NCI-H2227 (cell line): ENCODE measurements at regions not wholly inside any gene's neighbourhood (a gene's known extent, or its start where the extent isn't known, plus 50 kb on each side); places are given as distances from the start of the nearest gene placed in this dataset.

Experiments
- DNase-seq: peaks from one replicate; lab custom pipeline; 2025; ENCODE audit not compliant: unreplicated experiment; lab: John Stamatoyannopoulos, UW

DNA sequence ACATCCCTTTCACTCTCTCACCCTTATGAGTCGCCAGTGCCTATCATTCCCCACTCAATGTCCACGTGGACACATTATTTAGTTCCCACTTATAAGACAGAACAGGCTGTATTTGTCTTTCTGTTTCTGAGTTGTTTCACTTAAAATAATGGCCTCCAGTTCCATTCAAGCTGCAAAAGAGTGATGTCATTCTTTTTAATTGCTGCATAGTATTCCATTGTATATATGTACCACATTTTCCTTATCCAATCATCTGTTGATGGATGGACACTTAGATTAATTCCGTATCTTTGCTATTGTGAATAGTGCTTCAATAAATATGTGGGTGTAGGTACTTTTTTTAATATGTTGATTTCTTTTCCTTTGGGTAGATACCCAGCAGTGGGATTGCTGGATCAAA lies 79.1 kb downstream of the ZNF365 start:
- no peak for DNase-seq

DNA sequence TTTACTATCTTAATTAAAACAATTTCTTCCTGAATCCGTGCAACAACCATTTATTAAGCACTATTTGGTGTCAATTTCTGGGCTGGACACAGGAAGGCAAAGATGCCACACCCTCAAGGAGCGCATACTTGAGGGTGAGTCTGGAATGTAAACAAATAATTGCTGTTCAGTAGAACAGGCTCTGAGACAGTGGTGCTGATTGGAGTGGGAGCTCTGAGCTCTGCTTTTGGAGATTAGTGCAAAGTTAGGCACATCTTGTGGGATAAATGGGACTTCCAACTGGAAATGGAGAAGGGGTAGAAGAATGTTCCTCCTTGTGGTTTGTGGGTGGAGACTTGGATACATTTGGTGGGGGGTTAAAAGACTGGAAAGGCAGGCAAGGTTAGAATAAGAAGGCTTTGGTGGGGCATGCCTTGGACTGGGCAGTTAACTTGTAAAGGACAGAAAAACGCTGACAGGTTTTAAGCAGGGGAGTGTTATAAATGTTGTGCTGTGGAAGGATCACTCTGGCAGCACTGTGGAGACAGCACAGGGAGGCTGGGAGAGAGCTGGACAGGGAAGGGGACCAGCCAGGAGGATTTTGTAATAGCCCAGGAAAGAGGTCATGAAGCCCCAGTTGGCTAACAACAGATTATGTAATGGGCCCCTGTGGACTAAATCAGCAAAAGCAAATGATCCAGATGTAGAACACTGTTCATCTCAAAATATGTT lies 80.7 kb downstream of the ZNF365 start:
- no peak for DNase-seq

DNA sequence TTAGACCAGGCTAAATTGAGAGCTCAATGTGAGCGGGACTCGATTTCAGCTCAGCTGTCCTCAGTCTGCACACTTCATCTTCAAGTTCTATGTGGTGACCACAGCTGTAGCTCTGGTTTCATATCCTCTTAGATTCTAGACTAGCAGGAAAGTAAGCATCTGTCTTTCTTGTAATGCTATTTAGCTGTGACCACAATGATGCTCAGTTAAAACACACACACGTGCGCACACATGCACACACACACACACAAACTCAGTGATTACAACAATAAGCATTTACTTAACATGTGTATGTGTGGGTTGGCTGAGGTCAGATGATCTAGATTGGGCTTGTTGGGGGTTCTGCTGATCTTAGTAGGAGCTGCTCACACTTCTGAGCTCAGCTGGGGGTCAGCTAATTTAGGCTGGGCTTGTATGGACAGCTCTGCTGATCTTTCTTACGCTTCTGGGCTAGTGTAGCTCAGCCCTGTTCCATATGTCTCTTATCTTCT lies 82.5 kb downstream of the ZNF365 start:
- no peak for DNase-seq

DNA sequence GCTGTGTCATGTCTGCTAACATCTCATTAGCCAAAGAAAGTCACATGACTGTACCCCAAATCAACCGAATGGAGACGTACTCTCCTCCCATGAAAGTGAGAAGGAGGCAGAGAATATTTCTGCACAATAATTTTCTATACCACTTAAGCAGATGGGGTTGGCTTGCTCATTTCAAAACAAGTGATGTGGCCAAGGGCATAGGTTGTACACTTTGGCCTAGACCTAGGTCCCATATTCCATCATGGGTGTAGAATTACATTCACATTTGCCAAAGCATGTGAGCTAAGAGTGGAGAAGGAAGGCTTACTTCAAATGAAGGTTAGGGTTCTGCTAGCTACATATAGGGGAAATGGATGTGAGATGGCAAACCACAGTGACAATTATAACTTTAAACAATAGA lies 83.0 kb downstream of the ZNF365 start:
- no peak for DNase-seq

DNA sequence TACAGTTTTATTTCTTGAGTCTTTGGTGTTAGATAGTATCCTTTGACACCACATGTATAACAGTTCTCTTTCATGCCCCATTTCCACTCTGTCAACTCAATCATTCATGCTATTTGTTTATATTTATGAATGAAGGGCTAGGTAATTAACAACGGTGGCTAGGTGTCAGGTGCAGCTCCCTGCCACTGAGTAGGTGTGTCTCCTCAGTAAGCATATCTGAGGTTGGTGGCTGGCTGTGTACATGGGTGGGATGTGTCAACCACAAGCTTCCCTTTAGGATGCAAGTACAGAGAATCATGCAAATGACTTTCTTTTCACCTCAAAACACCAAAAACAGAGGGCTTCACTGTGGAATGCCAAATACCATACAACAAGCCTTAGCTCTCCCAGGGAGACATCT lies 83.4 kb downstream of the ZNF365 start:
- no peak for DNase-seq

DNA sequence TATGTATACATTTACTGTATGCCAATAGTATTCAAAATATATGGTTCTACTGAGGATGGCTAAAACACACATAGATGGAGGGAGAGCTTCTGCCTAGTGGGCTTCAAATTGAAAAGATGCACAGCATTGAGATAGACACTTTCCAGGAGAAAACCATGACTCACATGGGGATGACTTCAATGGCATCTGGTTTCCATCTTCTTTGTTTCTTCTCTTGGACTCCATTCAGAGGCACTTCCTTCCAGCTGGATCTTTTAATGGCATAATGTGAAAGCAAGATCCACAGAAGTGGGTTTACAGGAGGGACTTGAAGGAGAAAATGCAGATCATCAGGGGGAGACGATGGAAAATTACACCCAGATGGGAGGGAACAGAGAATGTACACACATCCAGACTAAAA lies 84.9 kb downstream of the ZNF365 start:
- no peak for DNase-seq

DNA sequence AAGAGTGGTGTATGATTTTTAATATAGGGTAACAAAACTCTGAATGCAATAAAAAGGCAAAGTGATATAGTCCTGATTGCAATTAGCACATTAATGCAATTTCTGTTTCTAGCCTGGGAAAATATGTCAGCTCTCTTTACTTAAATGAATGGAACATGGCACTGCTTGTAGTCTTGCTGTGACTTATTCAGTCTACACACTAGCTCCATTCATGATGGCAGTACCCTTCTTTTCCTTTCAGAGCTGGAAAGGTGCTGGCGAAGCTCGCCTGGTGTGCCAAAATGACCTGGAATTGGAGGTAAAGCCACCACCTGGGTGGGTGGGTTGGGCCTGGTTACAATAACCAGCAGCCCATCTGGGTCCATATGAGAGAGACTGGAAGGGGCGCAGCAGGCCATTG lies 85.3 kb downstream of the ZNF365 start:
- no peak for DNase-seq

DNA sequence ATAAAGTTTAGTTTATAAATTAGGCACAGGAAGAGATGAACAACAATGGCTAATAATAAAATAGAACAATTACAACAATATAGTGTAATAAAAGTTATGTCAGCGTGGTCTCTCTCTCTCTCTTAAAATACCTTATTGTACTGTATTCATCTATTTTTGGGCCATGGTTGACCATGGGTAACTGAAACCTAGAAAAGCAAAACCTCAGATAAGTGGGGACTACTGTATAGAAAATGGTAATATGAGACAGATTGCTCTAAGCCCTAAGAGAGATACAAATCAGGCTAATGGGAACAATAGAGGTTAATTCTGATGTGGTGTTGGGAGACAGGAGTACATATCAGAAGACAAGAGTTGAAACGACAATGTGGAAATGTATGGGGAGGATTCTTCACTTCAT lies 86.2 kb downstream of the ZNF365 start:
- no peak for DNase-seq

DNA sequence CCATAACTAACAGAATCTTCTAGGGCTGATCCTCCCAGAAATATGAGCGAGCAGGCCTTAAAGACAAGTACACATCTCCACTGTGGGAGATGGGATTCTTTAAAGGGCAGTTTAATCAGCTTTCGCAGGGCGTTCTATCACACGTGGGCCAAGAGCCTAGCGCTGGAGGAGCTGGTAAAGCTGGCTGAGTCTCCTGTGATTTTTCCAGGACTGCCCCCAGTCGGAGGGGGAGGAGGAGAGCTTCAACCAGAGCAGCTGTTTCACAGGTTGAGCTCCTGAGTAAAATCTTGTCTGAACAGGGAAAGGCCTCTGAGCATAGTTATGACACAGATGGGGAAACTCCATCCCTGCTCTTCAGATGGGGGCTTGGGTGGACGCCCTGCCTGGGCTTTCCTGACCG lies 87.0 kb downstream of the ZNF365 start:
- DNase-seq = no peak

DNA sequence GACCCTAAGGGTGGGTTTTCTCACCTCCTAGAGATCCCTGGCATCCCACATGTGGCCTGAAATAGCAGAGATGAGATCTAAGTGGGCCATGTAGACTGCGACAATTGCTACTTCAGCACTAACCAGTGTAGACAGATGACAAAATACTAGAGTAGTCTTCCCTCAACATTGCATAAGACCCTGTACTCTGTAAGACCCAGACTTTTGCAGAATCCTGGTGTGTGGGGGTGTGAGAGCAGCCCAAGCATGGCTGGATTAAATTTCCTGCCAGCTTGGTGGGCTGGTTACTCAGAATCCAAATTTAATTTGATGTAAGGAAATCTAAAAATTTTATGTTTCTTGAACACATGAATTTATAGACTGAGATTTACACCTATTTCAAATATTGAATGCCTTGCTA lies 88.3 kb downstream of the ZNF365 start:
- DNase-seq = no peak

DNA sequence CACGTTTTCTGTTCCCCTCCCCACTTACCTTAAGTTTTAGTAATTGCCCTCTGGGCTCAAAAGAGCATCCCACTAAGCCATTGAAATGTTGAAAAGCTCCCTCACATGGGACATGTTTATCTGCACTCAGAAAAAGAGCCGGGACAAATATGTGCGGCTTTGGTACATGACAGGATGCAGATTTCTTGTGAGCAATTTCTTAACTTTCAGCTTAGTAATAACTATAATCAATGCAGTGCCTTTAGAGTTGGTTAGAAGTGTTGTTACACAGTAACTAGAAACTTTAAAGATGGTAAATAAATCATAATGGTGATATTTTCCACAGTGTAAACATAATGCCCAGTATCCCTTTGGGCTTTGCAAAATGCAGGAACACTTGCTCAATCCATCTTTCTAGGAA lies 89.2 kb downstream of the ZNF365 start:
- no peak for DNase-seq

DNA sequence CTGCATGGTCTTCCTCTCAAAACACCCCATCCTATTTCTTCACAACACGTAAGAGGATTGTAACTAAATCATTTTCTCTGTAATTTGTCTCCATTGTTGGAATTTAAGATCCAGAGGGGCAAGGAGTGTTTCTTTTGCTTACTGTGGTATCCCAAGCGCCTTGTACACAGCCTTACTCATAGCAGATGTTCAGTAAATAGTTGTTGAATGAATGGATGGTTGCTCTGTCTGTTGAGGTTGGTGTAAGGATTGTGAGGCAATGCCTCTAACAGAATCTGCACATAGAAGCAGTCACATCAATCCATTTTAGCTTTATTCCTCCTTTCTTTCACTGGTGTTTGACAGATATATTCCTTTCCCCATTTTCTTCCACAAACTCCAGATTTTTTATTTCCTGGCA lies 90.1 kb downstream of the ZNF365 start:
- DNase-seq = no peak

DNA sequence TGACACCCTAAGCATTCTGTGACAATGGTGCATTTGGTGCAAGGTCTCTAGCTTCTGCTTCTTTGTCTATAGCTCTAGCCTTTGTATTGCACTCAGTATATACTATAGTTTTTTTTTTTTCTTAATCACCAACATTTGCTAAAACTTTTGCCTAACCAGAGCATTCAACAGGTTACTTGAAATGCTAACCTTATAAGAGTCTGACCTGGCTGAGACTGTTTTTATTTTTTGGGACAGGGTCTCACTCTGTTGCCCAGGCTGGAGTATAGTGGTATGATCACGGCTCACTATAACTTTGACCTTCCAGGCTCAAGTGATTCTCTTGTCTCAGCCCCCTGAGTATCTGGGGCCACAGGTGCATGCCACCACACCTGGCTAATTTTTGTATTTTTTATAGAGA lies 92.4 kb downstream of the ZNF365 start:
- no peak for DNase-seq

DNA sequence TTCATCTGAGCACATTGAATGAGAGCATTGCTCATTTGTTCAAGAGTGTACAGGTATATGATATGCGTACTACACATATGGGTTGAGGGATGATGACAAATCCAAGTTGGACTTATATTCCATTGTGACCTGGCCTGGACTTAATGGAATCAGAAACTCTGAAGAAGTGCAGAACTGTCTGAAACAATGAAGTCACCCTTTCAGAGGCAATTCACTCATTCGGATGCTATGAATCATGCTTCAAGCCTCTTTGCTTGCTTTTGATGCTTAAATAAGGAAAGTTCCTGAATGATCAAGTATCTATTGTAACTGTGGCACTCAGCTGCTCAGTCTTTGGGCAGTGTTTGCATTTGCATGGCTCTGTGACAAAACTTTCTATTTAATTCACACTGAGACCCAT lies 93.4 kb downstream of the ZNF365 start:
- DNase-seq = no peak

DNA sequence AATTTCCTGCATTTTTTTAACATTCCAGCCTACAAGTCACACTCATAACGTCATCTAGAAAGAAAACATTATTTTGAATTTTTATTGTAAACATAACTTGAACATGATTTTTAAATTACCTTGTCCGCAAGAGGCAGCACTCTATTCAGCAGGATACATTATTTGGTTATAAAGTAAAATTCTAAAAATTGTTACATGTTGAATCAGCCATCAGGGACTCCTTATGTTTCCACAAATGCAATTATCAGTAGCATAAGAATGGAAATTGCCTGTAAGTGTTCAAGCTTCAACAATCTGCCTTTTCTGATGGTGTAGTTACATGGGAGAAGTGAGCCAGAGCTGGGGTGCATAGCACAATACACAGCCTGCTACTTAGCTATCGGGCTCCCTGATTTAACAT lies 97.5 kb downstream of the ZNF365 start:
- no peak for DNase-seq

DNA sequence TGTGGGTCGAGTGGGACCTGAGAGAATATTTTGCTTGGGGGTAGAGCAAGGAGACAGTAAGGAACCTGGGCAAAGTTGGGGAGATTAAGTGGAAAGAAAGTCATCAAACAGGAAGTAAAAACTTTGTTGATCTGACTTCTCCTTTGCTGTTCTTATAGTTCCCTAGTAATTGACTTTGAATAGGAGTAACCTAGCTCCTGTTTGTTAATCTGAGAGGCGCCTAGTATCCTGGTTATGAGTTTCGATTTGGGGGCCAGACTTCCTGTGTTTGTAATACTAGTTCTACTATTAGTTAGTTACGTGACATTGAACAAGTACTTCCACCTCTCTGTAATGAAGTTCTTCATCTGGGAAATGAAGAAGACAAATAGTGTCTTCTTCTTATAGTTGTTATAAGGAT lies 99.1 kb downstream of the ZNF365 start:
- no peak for DNase-seq

DNA sequence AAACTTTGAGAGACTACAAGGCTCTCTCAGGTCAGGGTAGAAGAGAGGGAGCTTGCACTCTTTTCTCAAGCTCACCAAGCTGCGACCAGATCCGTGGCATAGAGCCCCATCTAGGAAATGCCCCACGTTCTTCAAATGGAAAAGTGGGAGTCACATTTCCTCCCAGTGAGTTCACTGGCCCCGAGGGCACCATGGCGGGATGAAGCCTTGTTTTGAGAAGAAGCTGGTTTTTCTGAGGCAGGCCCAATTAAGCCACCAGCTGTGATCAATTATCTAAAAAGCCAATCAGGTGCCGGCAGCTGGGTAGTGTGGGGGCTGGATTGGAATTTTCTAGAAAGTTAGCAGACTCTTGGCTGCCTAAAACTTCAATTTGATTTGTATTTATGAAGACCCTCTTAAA lies 101.4 kb downstream of the ZNF365 start:
- no peak for DNase-seq

DNA sequence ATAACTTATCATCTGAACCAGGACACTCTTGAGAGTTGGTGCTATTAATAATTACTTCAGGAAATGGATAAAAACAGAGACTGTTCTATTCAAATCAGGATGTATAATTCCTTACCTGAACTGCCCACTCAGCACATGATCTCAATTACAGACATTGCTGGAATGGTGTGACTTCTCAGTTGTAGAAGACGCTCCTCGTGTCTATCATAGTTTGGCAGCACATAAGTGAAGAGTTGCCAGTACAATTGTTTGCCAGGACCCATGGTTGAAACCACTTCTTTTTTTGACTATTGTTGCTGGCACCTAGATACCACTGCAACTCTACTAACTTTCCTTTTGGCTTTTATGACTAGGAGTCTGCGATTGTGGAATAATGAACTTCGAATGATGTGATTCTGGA lies 105.4 kb downstream of the ZNF365 start:
- no peak for DNase-seq

DNA sequence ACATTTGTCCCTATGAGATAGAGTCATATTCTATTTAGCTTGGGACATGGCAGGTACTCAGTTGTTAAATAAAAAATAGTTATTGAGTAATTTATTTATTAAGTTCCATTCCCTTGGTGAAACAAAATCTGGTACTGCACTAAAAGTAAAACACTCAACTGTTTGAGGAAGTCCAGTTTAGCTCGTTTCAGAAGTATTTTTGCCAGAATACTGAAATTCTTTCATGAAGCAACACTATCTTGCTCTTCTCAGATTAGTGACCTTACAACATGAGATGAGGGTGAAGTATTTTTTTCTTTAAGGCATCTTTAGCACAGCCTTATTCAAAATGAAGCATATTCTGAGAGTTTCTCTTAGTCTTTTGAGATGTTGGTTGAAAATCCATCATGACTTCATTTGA lies 106.0 kb downstream of the ZNF365 start:
- no peak for DNase-seq

DNA sequence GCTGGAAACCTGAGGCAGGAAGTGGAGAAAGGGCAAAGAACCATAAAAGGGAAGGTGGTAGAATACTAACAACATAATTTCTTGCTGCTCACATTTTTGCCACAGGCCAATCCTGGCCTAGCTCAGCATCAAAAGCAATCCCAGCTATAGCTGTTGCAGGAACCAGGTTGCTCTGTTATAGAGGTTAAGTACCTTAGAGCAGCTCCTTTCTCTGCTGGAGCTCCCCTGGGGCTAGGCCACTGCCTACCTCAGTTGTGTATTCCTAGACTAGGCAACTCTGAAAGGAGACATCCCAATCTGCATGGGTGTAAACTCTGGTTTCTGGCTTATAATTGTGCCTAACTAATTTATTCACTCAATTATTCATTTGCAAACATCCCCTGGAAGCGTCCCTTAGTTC lies 108.4 kb downstream of the ZNF365 start:
- DNase-seq = no peak

DNA sequence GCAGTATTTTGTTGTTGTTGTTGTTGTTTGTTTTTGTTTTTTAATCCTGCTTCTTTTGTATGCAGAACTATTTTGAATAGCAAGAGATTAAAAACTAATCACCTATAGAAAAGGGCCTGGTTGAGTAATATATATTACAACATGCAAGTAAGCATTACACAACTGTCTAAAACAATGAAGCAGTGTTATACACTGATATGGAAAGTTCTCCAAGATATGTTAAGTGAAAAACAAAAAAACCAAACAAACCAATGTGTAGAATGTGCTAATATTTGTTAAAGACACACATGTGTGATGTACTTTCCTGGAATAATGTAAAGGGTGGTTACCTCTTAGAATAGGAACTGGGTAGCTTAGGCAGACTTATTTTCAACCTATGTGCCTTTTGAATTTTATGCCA lies 117.4 kb downstream of the ZNF365 start:
- no peak for DNase-seq

DNA sequence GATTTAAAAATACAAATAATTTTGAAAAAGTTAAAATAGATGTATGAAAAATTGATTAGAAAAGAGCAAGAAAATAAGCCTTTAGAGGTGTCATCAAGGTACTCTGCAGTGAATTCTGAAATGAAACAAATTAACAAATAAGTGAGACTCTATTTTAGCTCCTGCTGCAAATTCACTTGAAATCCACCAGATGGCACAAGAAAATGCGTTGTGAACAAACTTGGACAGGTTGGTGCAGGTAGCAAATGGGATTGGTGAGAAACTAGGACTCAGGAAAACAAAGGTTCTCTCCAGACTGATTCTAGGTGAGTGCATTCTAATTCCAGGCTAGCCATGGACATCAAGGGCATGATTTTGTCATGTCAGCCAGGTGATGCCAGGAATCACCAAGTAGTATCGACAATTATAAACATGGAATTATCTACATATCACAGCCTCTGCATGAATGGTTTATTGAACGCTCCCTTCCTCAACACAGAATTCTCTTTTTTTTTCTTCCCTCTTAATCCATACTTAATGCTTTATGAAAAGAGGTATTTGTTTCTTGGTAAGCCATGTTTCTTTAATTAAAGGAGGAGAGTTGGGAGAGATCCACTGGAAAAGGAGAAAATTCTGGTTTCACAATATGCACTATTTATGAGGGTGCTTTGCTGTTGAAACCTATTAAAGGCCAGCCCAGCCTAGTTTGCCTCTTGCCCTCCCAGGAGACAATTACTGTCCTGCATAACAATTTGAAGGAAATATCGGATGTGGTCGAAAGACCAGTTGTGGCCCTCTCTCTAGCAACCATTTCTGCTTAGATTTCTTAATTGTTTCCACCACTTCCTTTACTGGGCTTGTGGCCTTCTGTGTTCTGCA lies 118.1 kb downstream of the ZNF365 start:
- peak; percentile 3 for DNase-seq

DNA sequence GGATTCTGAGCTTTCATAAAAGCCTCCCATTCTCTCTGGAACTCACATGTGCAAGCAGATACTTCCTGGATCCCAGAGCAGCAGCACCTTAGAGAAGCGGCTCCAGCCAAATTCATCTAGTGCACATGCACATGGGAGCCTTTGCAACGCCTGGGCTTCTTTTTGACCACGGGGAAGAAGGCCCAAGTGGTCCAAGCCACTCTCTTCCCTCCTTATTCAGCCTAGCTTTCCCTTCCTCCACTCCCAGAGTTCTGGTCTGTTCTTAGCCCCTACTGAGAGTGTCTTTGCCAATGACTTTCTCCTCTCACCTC lies 118.7 kb downstream of the ZNF365 start:
- DNase-seq = no peak
